H1 (cell line): ENCODE measurements at regions not wholly inside any gene's neighbourhood (a gene's known extent, or its start where the extent isn't known, plus 50 kb on each side); places are given as distances from the start of the nearest gene placed in this dataset.

ENCODE experiments used
- CREB1 ChIP-seq: IDR thresholded peaks from 2 replicates; pipeline ENCODE4 v1.6.1; 2012; ENCODE audit warnings: inconsistent platforms
- CTCF ChIP-seq, 3 experiments: IDR thresholded peaks; 1 replicate in 2 of 3; 2 replicates in 1 of 3; pipeline versions ENCODE4 v1.5.1 to v1.6.1; 2011; ENCODE audit warnings: low read length in 3 of 3, mild to moderate bottlenecking in 3 of 3, inconsistent platforms in 2 of 3, low read depth in 1 of 3, moderate library complexity in 1 of 3; ENCODE audit not compliant: insufficient read depth in 1 of 3; ENCODE audit errors: control extremely low read depth in 1 of 3
- EGR1 ChIP-seq: IDR thresholded peaks from 2 replicates; pipeline ENCODE4 v1.6.1; 2011; ENCODE audit warnings: low read depth, low read length, borderline replicate concordance
- GABPA ChIP-seq: IDR thresholded peaks from 2 replicates; pipeline ENCODE4 v1.6.1; 2011; ENCODE audit warnings: mild to moderate bottlenecking, low read length, moderate library complexity, borderline replicate concordance; ENCODE audit not compliant: insufficient read depth
- POLR2A ChIP-seq, 2 experiments: IDR thresholded peaks; 1 replicate in 1 of 2; 2 replicates in 1 of 2; pipeline ENCODE4 v1.6.1; 2011; ENCODE audit warnings: low read depth in 2 of 2, low read length in 2 of 2, mild to moderate bottlenecking in 2 of 2; ENCODE audit errors: control extremely low read depth in 1 of 2
- POLR2AphosphoS5 ChIP-seq: IDR thresholded peaks from 2 replicates; pipeline ENCODE4 v1.6.1; 2011; ENCODE audit warnings: low read depth, low read length
- TF ChIP-seq, protein P1 (sequence below): IDR thresholded peaks from 2 replicates; pipeline ENCODE4 v1.6.1; 2011; ENCODE audit warnings: low read depth, mild to moderate bottlenecking, low read length; ENCODE audit not compliant: insufficient read depth
- TF ChIP-seq, protein P2 (sequence below): IDR thresholded peaks from 2 replicates; pipeline ENCODE4 v1.6.1; 2012; ENCODE audit warnings: inconsistent platforms
- TF ChIP-seq, protein P3 (sequence below): IDR thresholded peaks from 2 replicates; pipeline ENCODE4 v1.6.1; 2012; ENCODE audit warnings: inconsistent platforms

DNA sequence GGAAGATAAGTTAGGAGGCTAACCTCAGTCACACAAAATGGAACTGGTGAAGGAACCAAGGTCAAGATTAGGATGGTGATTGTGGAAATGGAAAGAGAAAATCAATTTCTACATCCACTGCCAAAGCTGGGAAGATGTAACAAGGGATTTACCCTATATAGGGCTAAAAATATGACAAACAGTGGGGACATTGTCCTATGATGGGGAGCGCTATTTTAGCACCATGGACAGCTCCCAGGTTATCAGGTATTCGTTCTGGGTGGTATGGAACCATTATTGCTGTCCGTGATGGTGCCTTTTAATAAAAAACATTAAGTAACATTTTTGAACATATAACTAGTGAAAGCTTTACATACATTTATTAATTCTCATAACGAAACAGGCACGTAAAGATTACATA, 124.0 kb downstream of the NDUFA12 start:
- TF ChIP-seq EGR1 = no peak
- TF ChIP-seq CTCF (IDR thresholded peaks at IDR 0.05; ENCODE audit: control extremely low read depth in 1 of 3, insufficient read depth in 1 of 3, low read depth in 1 of 3, low read length in 3 of 3) = no peak
- no peak for TF ChIP-seq GABPA
- TF ChIP-seq, protein P1, sequence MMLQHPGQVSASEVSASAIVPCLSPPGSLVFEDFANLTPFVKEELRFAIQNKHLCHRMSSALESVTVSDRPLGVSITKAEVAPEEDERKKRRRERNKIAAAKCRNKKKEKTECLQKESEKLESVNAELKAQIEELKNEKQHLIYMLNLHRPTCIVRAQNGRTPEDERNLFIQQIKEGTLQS = no peak
- TF ChIP-seq POLR2A (IDR thresholded peaks at IDR 0.05; ENCODE audit: control extremely low read depth in 1 of 2, low read depth in 2 of 2, low read length in 2 of 2) = no peak
- no peak for TF ChIP-seq POLR2AphosphoS5
- TF ChIP-seq, protein P2, sequence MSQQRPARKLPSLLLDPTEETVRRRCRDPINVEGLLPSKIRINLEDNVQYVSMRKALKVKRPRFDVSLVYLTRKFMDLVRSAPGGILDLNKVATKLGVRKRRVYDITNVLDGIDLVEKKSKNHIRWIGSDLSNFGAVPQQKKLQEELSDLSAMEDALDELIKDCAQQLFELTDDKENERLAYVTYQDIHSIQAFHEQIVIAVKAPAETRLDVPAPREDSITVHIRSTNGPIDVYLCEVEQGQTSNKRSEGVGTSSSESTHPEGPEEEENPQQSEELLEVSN = no peak
- TF ChIP-seq CREB1 = no peak
- TF ChIP-seq, protein P3, sequence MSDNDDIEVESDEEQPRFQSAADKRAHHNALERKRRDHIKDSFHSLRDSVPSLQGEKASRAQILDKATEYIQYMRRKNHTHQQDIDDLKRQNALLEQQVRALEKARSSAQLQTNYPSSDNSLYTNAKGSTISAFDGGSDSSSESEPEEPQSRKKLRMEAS = no peak
